DND-41 (cell line): ENCODE measurements at regions not wholly inside any gene's neighbourhood (a gene's known extent, or its start where the extent isn't known, plus 50 kb on each side); places are given as distances from the start of the nearest gene placed in this dataset.

ENCODE experiments used
- CTCF ChIP-seq: IDR thresholded peaks from 2 replicates; pipeline ENCODE4 v1.5.1; 2012; ENCODE audit warnings: borderline replicate concordance, low read length, moderate library complexity, mild to moderate bottlenecking; ENCODE audit not compliant: poor library complexity, severe bottlenecking; ENCODE audit errors: extremely low read depth
- EZH2 ChIP-seq: IDR thresholded peaks from 3 replicates; pipeline ENCODE4 v1.6.1; 2012; ENCODE audit warnings: borderline replicate concordance, low read depth, mild to moderate bottlenecking, moderate library complexity, low read length, inconsistent platforms; ENCODE audit not compliant: severe bottlenecking

GRCh38 chr9:14445946-14446345, 132.0 kb upstream of the NFIB start:
- TF ChIP-seq EZH2 (no peak), CTCF (no peak)
